HG03442 (cell line): ENCODE measurements at regions not wholly inside any gene's neighbourhood (a gene's known extent, or its start where the extent isn't known, plus 50 kb on each side); places are given as distances from the start of the nearest gene placed in this dataset.

Experiments used
- ATAC-seq: cut with Tn5 transposase; IDR thresholded peaks from one replicate; pipeline ENCODE4 v1.9.1; 2021; ENCODE audit warnings: mild to moderate bottlenecking, moderate library complexity; ENCODE audit not compliant: unreplicated experiment

- no peak for ATAC-seq
Observed at GRCh38 chr2:134190062-134190806, 63.6 kb upstream of the MGAT5 start.

GRCh38 chr2:134190807-134191203 is 63.1 kb upstream of the MGAT5 start:
- no peak for ATAC-seq

DNA sequence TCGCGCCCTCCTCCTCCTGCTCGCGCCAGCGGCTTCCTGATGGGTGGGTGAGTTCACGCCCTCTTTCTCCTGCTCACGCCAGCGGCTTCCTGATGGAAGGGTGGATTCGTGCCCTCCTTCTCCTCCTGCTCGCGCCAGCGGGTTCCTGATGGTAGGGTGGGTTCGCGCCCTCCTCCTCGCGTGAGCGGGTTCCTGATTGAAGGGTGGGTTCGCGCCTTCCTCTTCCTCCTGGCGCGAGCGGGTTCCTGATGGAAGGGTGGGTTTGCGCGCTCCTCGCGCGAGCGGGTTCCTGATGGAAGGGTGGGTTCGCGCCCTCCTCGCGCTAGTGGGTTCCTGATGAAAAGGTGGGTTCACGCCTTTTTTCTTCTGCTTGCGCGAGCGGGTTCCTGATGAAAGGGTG is 62.0 kb upstream of the MGAT5 start:
- ATAC-seq: no peak

DNA sequence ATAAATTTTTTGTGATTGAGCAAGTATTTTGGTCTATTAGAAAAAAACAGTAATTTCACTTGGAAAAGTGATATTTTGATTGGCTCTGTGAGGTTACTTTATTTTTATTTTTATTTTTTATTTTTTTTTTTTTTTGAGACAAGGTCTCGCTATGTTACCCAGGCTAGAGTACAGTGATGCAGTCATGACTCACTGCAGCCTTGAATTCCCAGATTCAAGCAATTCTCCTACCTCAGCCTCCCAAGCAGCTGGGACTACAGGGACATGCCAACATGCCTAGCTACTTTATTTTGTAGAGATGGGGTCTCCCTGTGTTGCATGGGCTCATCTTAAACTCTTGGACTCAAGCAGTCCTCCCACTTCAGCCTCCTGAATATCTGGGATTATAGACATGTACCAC is 60.9 kb upstream of the MGAT5 start:
- ATAC-seq: no peak

DNA sequence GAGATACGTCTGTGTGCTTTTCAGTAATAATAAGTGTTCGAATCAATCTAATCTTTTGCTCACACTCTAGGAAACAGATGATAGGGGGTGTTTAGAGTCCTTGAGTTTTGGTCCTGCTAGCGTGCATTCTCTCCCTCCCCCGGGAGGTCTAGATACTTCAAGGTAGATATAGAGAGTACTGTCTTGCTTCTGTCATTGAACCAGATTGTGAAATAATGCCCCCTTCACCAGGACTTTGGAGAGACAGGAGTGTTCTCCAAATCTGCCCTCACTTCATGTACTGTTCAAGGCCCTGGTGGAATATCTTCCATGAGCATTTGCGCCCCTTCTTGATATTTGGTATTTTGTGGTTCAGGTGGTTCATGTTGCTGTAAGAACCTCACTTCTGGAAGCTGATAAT is 59.4 kb upstream of the MGAT5 start:
- no peak for ATAC-seq

DNA sequence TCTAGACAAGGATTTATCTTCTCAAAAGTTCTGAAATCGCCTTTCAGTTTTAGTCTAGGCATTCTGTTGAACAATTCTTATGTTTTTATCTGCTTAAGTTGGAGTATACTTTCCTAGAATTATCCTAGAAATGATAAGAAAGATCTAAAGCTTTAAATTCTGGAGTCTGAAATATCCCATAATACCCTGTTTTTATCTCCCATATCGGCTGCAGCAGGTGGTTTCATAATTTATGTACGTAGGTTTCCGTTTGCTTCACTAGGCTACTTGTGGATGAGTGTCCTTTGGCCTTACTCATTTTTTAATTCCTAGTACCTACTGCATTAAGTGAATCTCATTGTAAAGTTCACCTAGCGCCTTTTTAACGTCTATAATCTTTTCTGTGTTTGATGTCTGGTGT is 58.5 kb upstream of the MGAT5 start:
- ATAC-seq: no peak

- ATAC-seq: no peak
Observed at GRCh38 chr2:134197445-134197844, 56.4 kb upstream of the MGAT5 start.

DNA sequence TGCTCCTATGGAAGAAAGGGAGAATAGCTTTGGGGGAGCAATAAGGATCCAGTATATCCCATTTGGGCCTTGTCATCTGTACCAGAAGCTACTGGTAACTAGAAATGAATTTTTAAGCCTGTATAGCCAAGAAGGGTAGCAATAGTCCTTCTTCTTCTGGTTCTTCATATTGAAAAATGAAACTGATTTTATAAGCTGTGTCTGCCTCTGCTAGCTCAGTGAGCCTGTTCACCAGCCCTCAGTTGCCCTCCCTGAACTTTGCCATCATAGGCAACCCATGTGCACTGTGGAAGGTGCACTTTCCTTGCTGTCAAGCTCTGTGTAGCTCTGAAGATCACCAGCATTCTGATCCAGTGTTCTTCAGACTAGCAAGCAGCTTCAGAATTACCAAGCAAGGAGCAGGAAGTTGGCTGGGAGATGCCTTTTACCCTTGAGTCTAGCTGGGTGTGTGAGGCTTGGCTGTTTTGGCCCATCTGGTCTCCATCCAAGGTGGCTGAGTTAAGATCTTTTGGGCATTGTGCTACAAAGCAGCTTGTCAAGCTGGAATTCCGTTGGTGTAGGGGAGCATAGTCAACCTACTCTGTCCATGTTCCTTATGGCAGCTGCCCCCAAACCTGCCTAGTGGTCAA is 55.8 kb upstream of the MGAT5 start:
- ATAC-seq: no peak

- ATAC-seq: no peak
Observed at GRCh38 chr2:134199123-134199522, 54.7 kb upstream of the MGAT5 start.

DNA sequence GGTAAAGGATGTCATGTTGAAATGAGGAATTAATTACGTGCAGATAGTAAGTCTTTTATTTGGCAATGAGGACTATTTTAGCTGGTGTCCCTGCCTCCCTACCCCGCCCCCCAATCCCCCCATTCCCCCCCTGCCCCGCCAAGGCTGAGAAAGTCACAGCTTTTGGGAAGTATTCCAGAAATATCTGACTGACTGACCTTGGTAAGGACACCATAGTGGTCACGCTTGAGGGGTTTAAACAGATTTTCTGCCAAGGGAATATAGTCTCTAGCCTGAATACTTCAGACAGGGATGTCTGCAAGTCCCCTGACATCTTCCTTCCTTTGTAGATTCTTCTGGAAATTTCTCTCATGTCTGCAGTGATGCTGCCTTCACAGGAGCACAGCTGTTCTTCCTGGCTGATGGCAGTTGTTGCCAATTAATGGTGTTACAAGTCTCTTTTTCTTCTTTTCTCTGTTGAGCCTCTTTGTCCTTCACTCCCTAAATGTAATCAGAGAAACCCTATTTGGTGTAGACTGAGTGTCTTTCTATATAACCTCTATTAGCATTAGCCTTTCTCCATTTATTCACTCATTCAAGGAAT is 53.7 kb upstream of the MGAT5 start:
- no peak for ATAC-seq

DNA sequence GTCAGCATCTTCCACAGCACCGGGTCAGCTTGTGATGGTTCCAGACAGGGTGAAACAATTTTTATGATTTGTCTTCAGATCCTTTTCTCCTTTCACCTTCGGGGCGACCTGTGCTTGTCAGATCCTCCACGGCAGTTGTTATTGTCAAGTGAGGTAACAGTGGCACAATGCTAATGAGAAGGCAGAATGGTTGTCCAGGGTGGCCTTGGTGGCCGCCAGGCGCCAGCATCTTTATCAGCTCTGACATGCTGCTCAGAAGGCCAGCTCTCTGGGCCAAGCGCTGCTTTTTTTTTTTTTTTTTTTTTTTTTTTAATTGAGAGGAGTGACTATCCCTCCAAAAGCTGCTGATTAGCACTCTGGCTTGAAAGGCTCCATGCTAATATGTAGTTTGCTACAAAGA is 52.3 kb upstream of the MGAT5 start:
- ATAC-seq: no peak

- no peak for ATAC-seq
Observed at GRCh38 chr2:134202371-134202770, 51.5 kb upstream of the MGAT5 start.

GRCh38 chr2:134203175-134203574 is 50.7 kb upstream of the MGAT5 start:
- no peak for ATAC-seq
